Hepatocyte (in vitro differentiated cells): ENCODE measurements at regions not wholly inside any gene's neighbourhood (a gene's known extent, or its start where the extent isn't known, plus 50 kb on each side); places are given as distances from the start of the nearest gene placed in this dataset.

Source experiments
- EZH2phosphoT487 ChIP-seq: fragments of 200-600 bp; sonication (generic); IDR thresholded peaks from one replicate; pipeline ENCODE4 v1.6.1; 2018; ENCODE audit warnings: antibody characterized with exemption, mild to moderate bottlenecking, low read depth, moderate library complexity; ENCODE audit not compliant: unreplicated experiment, severe bottlenecking
- TF ChIP-seq, protein P1 (sequence below): fragments of 200-600 bp; sonication (generic); IDR thresholded peaks from 2 replicates; pipeline ENCODE4 v1.5.1; 2016; ENCODE audit warnings: antibody characterized with exemption, mild to moderate bottlenecking; ENCODE audit not compliant: poor library complexity

DNA sequence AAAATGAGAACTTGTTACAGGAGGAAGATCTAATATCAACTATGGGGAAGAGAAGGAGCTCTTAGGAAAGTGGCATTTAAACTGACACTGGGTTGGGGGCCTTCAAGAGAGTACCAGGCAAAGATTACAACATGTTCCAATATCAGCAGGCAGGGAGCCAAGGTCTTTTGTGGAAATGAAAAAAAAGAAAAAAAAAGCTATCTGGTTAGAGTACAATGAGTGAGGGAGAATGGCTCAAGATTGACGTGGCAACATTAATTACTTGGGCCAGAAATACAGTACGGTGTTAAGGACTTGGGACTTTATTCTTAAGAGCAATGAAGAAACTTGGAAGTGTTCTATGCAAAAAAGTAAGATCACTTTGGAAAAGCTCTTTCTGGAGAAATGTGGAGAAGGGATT, 132.3 kb upstream of the CDK1 start:
- no peak for TF ChIP-seq EZH2phosphoT487
- TF ChIP-seq, protein P1, sequence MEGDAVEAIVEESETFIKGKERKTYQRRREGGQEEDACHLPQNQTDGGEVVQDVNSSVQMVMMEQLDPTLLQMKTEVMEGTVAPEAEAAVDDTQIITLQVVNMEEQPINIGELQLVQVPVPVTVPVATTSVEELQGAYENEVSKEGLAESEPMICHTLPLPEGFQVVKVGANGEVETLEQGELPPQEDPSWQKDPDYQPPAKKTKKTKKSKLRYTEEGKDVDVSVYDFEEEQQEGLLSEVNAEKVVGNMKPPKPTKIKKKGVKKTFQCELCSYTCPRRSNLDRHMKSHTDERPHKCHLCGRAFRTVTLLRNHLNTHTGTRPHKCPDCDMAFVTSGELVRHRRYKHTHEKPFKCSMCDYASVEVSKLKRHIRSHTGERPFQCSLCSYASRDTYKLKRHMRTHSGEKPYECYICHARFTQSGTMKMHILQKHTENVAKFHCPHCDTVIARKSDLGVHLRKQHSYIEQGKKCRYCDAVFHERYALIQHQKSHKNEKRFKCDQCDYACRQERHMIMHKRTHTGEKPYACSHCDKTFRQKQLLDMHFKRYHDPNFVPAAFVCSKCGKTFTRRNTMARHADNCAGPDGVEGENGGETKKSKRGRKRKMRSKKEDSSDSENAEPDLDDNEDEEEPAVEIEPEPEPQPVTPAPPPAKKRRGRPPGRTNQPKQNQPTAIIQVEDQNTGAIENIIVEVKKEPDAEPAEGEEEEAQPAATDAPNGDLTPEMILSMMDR = no peak
